IMR-90 (cell line): ENCODE measurements at regions not wholly inside any gene's neighbourhood (a gene's known extent, or its start where the extent isn't known, plus 50 kb on each side); places are given as distances from the start of the nearest gene placed in this dataset.

Experiments used
- ATAC-seq: fragments of 200-7000 bp; cut with Tn5 transposase; 2 replicates; pipeline ENCODE4 v1.9.1; 2020; ENCODE audit warnings: low read depth, mild to moderate bottlenecking, moderate library complexity
- BruUV-seq: library from RNA; stranded (reverse); fragments of 400-500 nt; replicated peaks from 2 replicates; lab custom pipeline; 2021; lab: Mats Ljungman, UMichigan
- CTCF ChIA-PET: fragments of 300-600 bp; formaldehyde crosslinking; extraction: SDS; loops from one replicate; lab custom pipeline; 2021; ENCODE audit warnings: antibody characterized with exemption; lab: Yijun Ruan, JAX
- POLR2A ChIA-PET: fragments of 300-600 bp; sonication (Branson Sonifier 250); formaldehyde crosslinking; loops from one replicate; lab custom pipeline; 2022; ENCODE audit warnings: antibody characterized with exemption; ENCODE audit not compliant: unreplicated experiment; lab: Charles Lee
- DNase-seq: peaks from one replicate; pipeline ENCODE4 v3.0.0; 2013
- H2AFZ ChIP-seq: replicated peaks from 2 replicates; pipeline ENCODE3; 2013; ENCODE audit warnings: low read length, mild to moderate bottlenecking; ENCODE audit not compliant: poor library complexity
- H2AK5ac ChIP-seq: 2 replicates; pipeline ENCODE4 v1.6.1; 2013; ENCODE audit warnings: low read depth, low read length, inconsistent platforms
- H2AK9ac ChIP-seq: replicated peaks from 2 replicates; pipeline ENCODE3; 2013; ENCODE audit warnings: mild to moderate bottlenecking, low read depth, low read length, moderate library complexity; ENCODE audit not compliant: poor library complexity
- H2BK120ac ChIP-seq: 2 replicates; pipeline ENCODE4 v1.6.1; 2013; ENCODE audit warnings: low read depth, low read length, inconsistent platforms
- H2BK15ac ChIP-seq: 3 replicates; pipeline ENCODE4 v1.6.1; 2013; ENCODE audit warnings: low read depth, low read length, inconsistent platforms
- H2BK20ac ChIP-seq: 2 replicates; pipeline ENCODE4 v1.6.1; 2013; ENCODE audit warnings: low read depth, mild to moderate bottlenecking, inconsistent platforms, low read length, moderate library complexity
- H2BK5ac ChIP-seq: 2 replicates; pipeline ENCODE4 v1.6.1; 2013; ENCODE audit warnings: mild to moderate bottlenecking, low read depth, low read length, inconsistent platforms; ENCODE audit not compliant: poor library complexity, severe bottlenecking
- H3K14ac ChIP-seq: replicated peaks from 2 replicates; pipeline ENCODE4 v1.6.1; 2013; ENCODE audit warnings: low read depth, low read length, inconsistent platforms
- H3K18ac ChIP-seq: 2 replicates; pipeline ENCODE4 v1.6.1; 2013; ENCODE audit warnings: low read depth, low read length, control low read depth
- H3K23ac ChIP-seq: 2 replicates; pipeline ENCODE4 v1.6.1; 2013; ENCODE audit warnings: low read depth, low read length, inconsistent platforms
- H3K27ac ChIP-seq: 2 replicates; pipeline ENCODE4 v1.5.1; 2013; ENCODE audit warnings: mild to moderate bottlenecking, control low read depth, low read length; ENCODE audit not compliant: insufficient read depth
- H3K27me3 ChIP-seq: 2 replicates; pipeline ENCODE4 v1.6.1; 2013; ENCODE audit warnings: low read length; ENCODE audit not compliant: control insufficient read depth, insufficient read depth
- H3K36me3 ChIP-seq: 2 replicates; pipeline ENCODE4 v1.6.1; 2013; ENCODE audit warnings: low read length, mixed read lengths; ENCODE audit not compliant: control insufficient read depth, insufficient read depth
- H3K4ac ChIP-seq: 2 replicates; pipeline ENCODE4 v1.6.1; 2013; ENCODE audit warnings: low read depth, low read length, inconsistent platforms
- H3K4me1 ChIP-seq: 2 replicates; pipeline ENCODE4 v1.6.1; 2013; ENCODE audit warnings: low read length, mixed read lengths; ENCODE audit not compliant: control insufficient read depth, insufficient read depth
- H3K4me2 ChIP-seq: 2 replicates; pipeline ENCODE4 v1.6.1; 2013; ENCODE audit warnings: low read depth, mild to moderate bottlenecking, control low read depth, low read length, moderate library complexity
- H3K4me3 ChIP-seq: 2 replicates; pipeline ENCODE4 v1.5.1; 2013; ENCODE audit warnings: low read depth, mild to moderate bottlenecking, control low read depth, low read length, moderate library complexity; ENCODE audit not compliant: insufficient read depth
- H3K56ac ChIP-seq: 2 replicates; pipeline ENCODE4 v1.6.1; 2013; ENCODE audit warnings: low read length, inconsistent platforms; ENCODE audit not compliant: insufficient read depth; ENCODE audit errors: extremely low read depth
- H3K79me1 ChIP-seq, 2 experiments: 2 replicates each; pipeline ENCODE4 v1.6.1; 2013; ENCODE audit warnings: low read length in 2 of 2, inconsistent platforms in 1 of 2, low read depth in 1 of 2
- H3K9ac ChIP-seq: 2 replicates; pipeline ENCODE4 v1.6.1; 2013; ENCODE audit warnings: low read depth, low read length, control low read depth
- H3K9me1 ChIP-seq: 2 replicates; pipeline ENCODE4 v1.6.1; 2013; ENCODE audit warnings: low read length, inconsistent platforms; ENCODE audit not compliant: insufficient read depth
- H3K9me3 ChIP-seq: 2 replicates; pipeline ENCODE4 v1.6.1; 2013; ENCODE audit warnings: low read length; ENCODE audit not compliant: control insufficient read depth, insufficient read depth
- H4K20me1 ChIP-seq: 2 replicates; pipeline ENCODE4 v1.6.1; 2013; ENCODE audit warnings: low read length, inconsistent platforms; ENCODE audit not compliant: insufficient read depth
- H4K5ac ChIP-seq: 2 replicates; pipeline ENCODE4 v1.6.1; 2013; ENCODE audit warnings: mild to moderate bottlenecking, low read depth, low read length, control low read depth
- H4K8ac ChIP-seq, 2 experiments: 2 replicates each; pipeline ENCODE4 v1.6.1; 2013; ENCODE audit warnings: low read depth in 2 of 2, low read length in 2 of 2, control low read depth in 1 of 2, inconsistent platforms in 1 of 2
- H4K91ac ChIP-seq: 2 replicates; pipeline ENCODE4 v1.6.1; 2013; ENCODE audit warnings: low read depth, low read length, inconsistent platforms; ENCODE audit not compliant: insufficient read depth
- BHLHE40 ChIP-seq: fragments of 150-350 bp; IDR thresholded peaks from 2 replicates; pipeline ENCODE4 v1.6.1; 2016; ENCODE audit warnings: mild to moderate bottlenecking, low read depth, low read length
- CEBPB ChIP-seq: IDR thresholded peaks from 2 replicates; pipeline ENCODE4 v1.6.1; 2012; ENCODE audit warnings: low read depth, low read length, improper control_type of control experiment
- CHD1 ChIP-seq: IDR thresholded peaks from 2 replicates; pipeline ENCODE4 v1.6.1; 2012; ENCODE audit warnings: low read depth, low read length, improper control_type of control experiment
- FOS ChIP-seq: fragments of 150-350 bp; IDR thresholded peaks from 2 replicates; pipeline ENCODE4 v1.6.1; 2016; ENCODE audit warnings: low read depth, low read length
- MAFK ChIP-seq: IDR thresholded peaks from 2 replicates; pipeline ENCODE4 v1.6.1; 2012; ENCODE audit warnings: low read depth, low read length, improper control_type of control experiment
- MAZ ChIP-seq: IDR thresholded peaks from 2 replicates; pipeline ENCODE4 v1.6.1; 2012; ENCODE audit warnings: low read depth, mild to moderate bottlenecking, low read length, improper control_type of control experiment, moderate library complexity, borderline replicate concordance
- MXI1 ChIP-seq: IDR thresholded peaks from 2 replicates; pipeline ENCODE4 v1.6.1; 2012; ENCODE audit warnings: low read depth, mild to moderate bottlenecking, low read length, moderate library complexity, borderline replicate concordance
- NFE2L2 ChIP-seq: fragments of 150-350 bp; IDR thresholded peaks from 2 replicates; pipeline ENCODE4 v1.6.1; 2016; ENCODE audit warnings: low read depth, mild to moderate bottlenecking, low read length
- POLR2A ChIP-seq: IDR thresholded peaks from 2 replicates; pipeline ENCODE4 v1.6.1; 2012; ENCODE audit warnings: mild to moderate bottlenecking, low read depth, low read length
- RAD21 ChIP-seq: IDR thresholded peaks from 2 replicates; pipeline ENCODE4 v1.6.1; 2012; ENCODE audit warnings: low read length, improper control_type of control experiment
- RCOR1 ChIP-seq: IDR thresholded peaks from 2 replicates; pipeline ENCODE4 v1.6.1; 2012; ENCODE audit warnings: mild to moderate bottlenecking, low read length, improper control_type of control experiment; ENCODE audit not compliant: insufficient replicate concordance
- RFX5 ChIP-seq: IDR thresholded peaks from 2 replicates; pipeline ENCODE4 v1.8.0; 2012; ENCODE audit warnings: low read depth, mild to moderate bottlenecking, low read length, moderate library complexity
- SMC3 ChIP-seq: fragments of 150-350 bp; IDR thresholded peaks from 2 replicates; pipeline ENCODE4 v1.6.1; 2016; ENCODE audit warnings: low read depth, mild to moderate bottlenecking, antibody characterized with exemption, low read length, moderate library complexity
- WGBS, 2 experiments: methylation state at CpG; one replicate each; pipeline versions ENCODE4 v1.1.5 to v1.1.7; 2013; ENCODE audit warnings: missing lambda C conversion rate in 2 of 2; ENCODE audit not compliant: insufficient read length in 1 of 2; ENCODE audit errors: extremely low coverage in 2 of 2; 5-methylcytosine and 5-hydroxymethylcytosine counted together
- dilution Hi-C: fragments of 300-500 bp; cut with HindIII; formaldehyde crosslinking; loops from one replicate; pipeline ENCODE4 v1.14.3; 2018; ENCODE audit warnings: low sequenced_read_pairs; ENCODE audit not compliant: unreplicated experiment
- in situ Hi-C: fragments of 300-500 bp; cut with MboI; formaldehyde crosslinking; loops from 3 replicates; pipeline ENCODE4 v1.14.3; 2019; ENCODE audit warnings: low sequenced_read_pairs, inconsistent platforms, mixed read lengths
- intact Hi-C: fragments of 100-400 bp; cut with micrococcal nuclease; formaldehyde crosslinking; loops from 2 replicates; pipeline ENCODE4 v1.10.0; 2022
- TF ChIP-seq, protein P1 (sequence below): conservative IDR thresholded peaks from 2 replicates; pipeline ENCODE4 v1.5.1; 2012; ENCODE audit warnings: mild to moderate bottlenecking, low read depth, low read length, improper control_type of control experiment
- TF ChIP-seq, protein P2 (sequence below): fragments of 150-350 bp; IDR thresholded peaks from 2 replicates; pipeline ENCODE4 v1.6.1; 2017; ENCODE audit warnings: mild to moderate bottlenecking, antibody characterized with exemption, low read length, low read depth
- TF ChIP-seq, protein P3 (sequence below): fragments of 150-350 bp; IDR thresholded peaks from 2 replicates; pipeline ENCODE4 v1.6.1; 2016; ENCODE audit warnings: low read depth, mild to moderate bottlenecking, low read length, moderate library complexity, borderline replicate concordance

DNA sequence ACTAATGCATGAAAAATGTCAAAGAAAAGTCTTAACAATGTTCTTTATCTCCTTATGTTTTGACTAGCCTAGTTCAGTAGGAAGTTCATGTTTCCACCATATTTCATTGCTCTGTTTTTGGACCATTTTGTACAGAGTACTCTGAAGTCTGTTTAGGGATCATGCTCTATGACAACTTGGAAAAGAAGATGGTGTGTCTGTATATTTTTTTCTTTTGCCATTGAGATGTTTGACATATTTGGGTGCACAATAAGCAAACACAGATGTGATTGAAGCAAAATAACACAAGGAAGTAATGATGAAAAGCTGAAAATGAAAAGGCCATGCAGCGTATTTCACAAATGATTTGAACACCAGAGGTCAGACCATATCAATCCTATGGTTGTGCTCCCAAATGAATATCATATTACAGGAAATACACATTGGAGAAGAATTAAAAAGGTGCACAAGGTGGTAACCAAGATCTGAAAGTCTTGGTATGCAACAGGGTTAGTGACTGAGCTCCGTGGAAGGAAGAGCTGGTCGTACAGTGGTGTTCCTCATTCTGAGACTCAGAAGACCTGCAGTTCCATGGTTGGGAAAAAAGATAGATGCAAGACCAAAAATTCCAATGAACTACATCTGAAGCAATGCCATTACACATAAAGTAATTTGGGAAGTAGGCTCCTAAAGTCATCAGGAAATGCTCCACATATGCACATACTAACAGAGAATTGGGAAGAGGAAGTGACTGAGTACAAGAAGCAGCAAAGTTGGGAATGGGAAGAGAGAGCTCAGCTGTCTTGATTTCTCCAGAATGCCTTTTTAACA is 463.5 kb downstream of the LMO4 start:
- Histone ChIP-seq H3K4ac (no peak overlapping the region), H2BK5ac (no peak overlapping the region), H3K14ac (no peak overlapping the region), H3K9ac (no peak overlapping the region), H4K5ac (no peak overlapping the region), H2AFZ (no peak overlapping the region), H3K4me1 (peaks cover 7% of the 10 kb centered on the region), H4K20me1 (no peaks in the 10 kb centered on the region), H2AK9ac (no peak overlapping the region), H3K9me3 (no peaks in the 10 kb centered on the region), H3K79me1 (0 out of 4 replicates have a peak, but pooled peaks cover 0 to 3% of the 10 kb centered on the region in 2 experiments), H2BK120ac (no peak overlapping the region), H3K36me3 (no peaks in the 10 kb centered on the region), H4K91ac (no peak overlapping the region), H4K8ac (no peak overlapping the region), H3K27ac (no peak overlapping the region), H2BK15ac (no peak overlapping the region), H3K18ac (no peak overlapping the region), H3K4me2 (no peak overlapping the region), H3K23ac (no peak overlapping the region), H3K9me1 (peaks cover 6% of the 10 kb centered on the region), H3K4me3 (no peak overlapping the region), H3K27me3 (no peaks in the 10 kb centered on the region), H2AK5ac (no peak overlapping the region), H2BK20ac (no peak overlapping the region), H3K56ac (no peak overlapping the region)
- in situ Hi-C loops (no loop called here), intact Hi-C loops (no loop called here), dilution Hi-C loops (no loop called here)
- ChIA-PET POLR2A (no interaction called here), CTCF (no interaction called here)
- no CpG with 5 or more reads among the region's 3 CpGs for WGBS, 2 experiments
- no TSS peak for BruUV-seq
- ATAC-seq = no peak
- DNase-seq = no peak
- TF ChIP-seq RFX5 (no peak), BHLHE40 (no peak), CEBPB (no peak), MAFK (no peak), POLR2A (no peak), RCOR1 (no peak), SMC3 (no peak), MXI1 (no peak), NFE2L2 (no peak), RAD21 (no peak), FOS (no peak), MAZ (no peak), CHD1 (no peak)
- TF ChIP-seq, protein P1, sequence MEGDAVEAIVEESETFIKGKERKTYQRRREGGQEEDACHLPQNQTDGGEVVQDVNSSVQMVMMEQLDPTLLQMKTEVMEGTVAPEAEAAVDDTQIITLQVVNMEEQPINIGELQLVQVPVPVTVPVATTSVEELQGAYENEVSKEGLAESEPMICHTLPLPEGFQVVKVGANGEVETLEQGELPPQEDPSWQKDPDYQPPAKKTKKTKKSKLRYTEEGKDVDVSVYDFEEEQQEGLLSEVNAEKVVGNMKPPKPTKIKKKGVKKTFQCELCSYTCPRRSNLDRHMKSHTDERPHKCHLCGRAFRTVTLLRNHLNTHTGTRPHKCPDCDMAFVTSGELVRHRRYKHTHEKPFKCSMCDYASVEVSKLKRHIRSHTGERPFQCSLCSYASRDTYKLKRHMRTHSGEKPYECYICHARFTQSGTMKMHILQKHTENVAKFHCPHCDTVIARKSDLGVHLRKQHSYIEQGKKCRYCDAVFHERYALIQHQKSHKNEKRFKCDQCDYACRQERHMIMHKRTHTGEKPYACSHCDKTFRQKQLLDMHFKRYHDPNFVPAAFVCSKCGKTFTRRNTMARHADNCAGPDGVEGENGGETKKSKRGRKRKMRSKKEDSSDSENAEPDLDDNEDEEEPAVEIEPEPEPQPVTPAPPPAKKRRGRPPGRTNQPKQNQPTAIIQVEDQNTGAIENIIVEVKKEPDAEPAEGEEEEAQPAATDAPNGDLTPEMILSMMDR = no peak
- TF ChIP-seq, protein P2, sequence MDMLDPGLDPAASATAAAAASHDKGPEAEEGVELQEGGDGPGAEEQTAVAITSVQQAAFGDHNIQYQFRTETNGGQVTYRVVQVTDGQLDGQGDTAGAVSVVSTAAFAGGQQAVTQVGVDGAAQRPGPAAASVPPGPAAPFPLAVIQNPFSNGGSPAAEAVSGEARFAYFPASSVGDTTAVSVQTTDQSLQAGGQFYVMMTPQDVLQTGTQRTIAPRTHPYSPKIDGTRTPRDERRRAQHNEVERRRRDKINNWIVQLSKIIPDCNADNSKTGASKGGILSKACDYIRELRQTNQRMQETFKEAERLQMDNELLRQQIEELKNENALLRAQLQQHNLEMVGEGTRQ = no peak
- TF ChIP-seq, protein P3, sequence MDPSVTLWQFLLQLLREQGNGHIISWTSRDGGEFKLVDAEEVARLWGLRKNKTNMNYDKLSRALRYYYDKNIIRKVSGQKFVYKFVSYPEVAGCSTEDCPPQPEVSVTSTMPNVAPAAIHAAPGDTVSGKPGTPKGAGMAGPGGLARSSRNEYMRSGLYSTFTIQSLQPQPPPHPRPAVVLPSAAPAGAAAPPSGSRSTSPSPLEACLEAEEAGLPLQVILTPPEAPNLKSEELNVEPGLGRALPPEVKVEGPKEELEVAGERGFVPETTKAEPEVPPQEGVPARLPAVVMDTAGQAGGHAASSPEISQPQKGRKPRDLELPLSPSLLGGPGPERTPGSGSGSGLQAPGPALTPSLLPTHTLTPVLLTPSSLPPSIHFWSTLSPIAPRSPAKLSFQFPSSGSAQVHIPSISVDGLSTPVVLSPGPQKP = no peak
